GM21825 (cell line): ENCODE measurements at regions not wholly inside any gene's neighbourhood (a gene's known extent, or its start where the extent isn't known, plus 50 kb on each side); places are given as distances from the start of the nearest gene placed in this dataset.
"Not testable (repeated sequence)": the region's sequence is repeated elsewhere in the genome, so short reads cannot be mapped to it uniquely, and the experiment has no call there.

ENCODE experiments used
- ATAC-seq: cut with Tn5 transposase; IDR thresholded peaks from one replicate; pipeline ENCODE4 v1.9.1; 2021; ENCODE audit warnings: mild to moderate bottlenecking, moderate library complexity; ENCODE audit not compliant: unreplicated experiment

DNA sequence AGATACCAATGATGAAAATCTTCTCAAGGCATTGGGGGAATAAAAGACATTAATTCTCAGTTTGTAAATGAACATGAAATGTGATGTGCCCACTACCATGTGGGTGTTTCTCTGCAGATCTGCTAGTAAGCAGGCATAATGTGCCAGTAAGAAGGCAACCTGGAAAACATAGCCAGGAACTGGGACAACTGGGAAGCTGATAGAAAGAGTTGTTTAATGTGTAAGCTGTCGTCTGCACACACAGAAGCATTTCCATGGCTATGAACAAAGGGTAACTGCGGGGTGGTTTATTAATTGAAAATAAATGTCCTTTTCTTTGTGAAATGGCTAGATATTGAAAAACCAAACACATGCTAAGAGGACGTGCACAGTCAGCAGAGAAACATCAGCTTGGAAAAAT lies 52.0 kb downstream of the ZC3H11B start:
- ATAC-seq: no peak

DNA sequence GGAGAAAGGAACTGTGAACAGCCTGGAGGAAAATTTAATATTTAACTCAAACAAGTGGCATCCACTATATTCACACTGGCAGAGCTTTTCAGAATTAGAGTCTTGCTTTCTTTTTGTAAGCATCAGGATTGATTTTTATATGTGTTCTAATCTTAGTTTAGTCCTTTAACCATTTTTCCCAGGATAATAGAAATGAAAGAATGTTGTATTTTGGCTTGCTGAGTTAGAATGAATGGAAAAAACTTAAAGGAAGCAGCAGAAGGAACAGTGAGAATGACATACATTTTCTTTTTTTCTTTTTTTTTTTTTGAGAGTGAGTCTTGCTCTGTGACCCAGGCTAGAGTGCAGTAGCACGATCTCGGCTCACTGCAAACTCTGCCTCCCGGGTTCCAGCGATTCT lies 53.0 kb downstream of the ZC3H11B start:
- ATAC-seq: no peak

DNA sequence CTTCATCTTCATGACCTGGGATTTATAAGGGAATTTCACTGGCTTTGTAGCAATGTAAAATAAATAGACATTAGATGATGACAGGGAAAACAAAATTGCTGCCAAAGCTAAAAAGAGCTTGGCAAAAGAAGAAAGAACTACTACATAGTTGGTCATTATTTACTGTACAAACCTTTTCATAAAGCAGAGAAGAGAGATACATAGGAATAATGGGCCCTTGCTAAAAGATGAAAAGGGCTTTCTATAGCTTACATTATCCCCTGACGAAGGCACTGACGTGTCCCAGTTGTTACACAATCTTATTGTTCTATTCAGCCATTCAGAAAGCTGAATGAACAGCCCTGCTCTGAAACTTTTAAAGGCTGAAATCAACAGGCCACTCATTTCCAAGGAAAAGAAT lies 57.1 kb downstream of the ZC3H11B start:
- no peak for ATAC-seq

DNA sequence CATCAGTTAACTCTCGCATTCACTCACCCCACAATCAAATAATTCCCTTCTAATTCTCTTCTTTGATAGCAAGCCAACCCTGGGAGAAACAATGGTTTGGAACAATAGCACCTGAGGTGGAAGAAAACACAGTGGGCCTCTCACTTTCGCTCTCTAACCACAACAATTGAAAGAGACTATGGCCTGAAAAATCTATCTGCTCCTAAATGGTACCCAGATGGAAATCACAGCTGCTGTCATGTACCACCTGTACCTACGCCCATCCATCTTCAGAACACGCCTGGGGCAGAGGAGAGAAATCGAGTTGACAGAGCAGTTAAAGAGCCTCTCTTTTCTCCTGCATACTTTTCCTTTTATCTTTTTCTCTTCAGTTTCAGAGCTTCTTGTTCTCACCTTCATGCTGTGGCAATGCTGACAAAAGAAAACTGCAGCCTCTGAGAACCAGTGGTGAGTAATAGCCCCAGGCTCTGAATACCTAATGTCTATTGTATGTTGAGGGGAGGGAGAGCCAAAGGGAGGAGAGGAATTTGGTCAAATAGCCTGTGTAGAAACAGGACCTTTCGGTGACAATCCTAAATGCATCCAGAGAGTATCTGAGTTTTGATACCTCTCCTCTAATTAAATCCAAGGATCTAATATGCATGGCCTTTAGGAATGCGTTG lies 57.7 kb downstream of the ZC3H11B start:
- ATAC-seq: no peak

DNA sequence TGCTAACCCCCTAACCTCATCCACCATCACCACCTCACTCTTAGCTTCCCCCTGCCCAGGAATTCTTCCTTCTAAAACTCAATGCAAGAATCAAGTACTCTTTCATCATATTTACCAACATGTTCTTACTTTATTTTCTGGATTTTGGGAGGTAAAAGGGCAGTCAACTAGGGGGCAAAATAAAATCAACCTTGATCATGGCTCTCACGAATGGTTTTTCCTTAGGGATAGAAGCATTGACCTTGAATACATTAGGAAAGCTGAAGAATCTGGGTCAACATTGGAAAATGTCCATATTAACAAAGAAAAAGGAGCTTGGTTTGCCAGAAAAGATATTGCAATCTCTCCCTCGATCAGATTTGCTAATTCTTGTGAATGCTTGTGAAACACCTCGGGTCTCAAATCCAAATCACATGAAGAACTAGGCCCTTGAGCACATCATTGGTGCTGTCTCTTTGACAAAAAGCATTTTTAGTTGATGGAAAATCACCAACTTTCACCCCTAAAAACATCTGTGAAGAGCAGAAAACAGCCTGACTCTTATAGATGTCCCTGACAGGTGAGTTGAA lies 58.9 kb downstream of the ZC3H11B start:
- ATAC-seq: no peak

DNA sequence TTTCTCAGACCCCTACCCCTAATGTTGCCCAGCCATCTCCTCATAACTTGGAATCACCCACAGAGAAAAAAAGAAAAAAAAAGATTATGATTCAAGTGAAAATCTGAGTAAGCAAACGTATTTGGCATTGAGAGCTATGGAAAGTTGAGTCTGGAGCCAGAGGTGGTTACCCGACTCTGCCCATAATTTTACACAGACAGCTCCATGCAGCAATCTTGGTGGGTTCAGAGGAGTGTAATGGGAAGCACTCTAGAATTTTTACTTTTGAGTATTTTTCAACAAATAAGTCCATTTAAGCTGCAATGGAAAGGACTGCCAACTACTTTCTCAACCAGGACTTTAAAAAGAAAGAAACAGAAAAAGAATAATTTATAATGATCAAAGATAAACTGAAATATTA lies 62.7 kb downstream of the ZC3H11B start:
- no peak for ATAC-seq

DNA sequence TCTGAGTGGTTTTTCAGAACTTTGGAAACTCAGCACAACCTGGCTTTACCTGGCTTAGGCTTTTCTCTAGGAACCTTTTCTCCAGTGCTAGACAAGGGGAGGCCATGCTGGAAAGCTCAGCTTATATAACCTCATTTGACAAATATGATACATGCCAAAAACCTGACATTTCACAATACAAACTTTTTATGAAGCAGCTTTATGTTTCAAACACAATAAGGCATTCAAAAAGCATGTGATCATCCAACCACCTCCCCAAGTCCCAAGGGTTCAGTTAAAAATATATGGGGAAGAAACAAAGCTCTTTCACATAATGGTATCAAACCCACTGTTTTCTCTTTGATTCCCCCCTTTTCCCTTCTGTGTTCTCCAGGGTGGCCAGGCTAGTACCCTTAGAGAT lies 63.7 kb downstream of the ZC3H11B start:
- ATAC-seq: no peak

DNA sequence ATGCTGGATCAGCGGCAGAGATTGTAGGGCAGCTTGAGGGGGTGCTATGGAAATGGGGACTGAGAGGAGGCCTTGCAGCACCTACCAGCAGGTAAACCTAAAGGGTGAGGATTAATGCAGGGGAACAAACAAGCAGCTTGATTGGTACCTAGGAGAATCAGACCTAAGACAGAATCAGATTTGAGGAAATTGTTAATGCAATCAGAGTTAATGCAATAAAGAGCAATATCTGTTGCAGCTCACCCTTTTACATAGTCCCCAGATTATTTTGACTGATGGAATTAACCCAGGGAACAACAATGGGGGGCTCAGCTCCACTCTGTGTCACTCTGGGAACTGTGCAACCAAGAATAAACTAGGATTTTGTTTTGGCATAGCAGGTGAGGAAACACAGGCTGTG lies 64.5 kb downstream of the ZC3H11B start:
- ATAC-seq: no peak

DNA sequence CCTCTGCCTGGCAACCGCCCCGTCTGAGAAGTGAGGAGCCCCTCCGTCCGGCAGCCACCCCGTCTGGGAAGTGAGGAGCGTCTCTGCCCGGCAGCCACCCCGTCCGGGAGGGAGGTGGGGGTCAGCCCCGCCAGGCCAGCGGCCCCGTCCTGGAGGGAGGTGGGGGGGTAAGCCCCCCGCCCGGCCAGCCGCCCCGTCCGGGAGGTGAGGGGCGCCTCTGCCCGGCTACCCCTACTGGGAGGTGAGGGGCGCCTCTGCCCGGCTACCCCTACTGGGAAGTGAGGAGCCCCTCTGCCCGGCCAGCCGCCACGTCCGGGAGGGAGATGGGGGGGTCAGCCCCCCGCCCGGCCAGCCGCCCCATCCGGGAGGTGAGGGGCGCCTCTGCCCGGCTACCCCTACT lies 67.1 kb downstream of the ZC3H11B start:
- ATAC-seq: not testable (repeated sequence)

DNA sequence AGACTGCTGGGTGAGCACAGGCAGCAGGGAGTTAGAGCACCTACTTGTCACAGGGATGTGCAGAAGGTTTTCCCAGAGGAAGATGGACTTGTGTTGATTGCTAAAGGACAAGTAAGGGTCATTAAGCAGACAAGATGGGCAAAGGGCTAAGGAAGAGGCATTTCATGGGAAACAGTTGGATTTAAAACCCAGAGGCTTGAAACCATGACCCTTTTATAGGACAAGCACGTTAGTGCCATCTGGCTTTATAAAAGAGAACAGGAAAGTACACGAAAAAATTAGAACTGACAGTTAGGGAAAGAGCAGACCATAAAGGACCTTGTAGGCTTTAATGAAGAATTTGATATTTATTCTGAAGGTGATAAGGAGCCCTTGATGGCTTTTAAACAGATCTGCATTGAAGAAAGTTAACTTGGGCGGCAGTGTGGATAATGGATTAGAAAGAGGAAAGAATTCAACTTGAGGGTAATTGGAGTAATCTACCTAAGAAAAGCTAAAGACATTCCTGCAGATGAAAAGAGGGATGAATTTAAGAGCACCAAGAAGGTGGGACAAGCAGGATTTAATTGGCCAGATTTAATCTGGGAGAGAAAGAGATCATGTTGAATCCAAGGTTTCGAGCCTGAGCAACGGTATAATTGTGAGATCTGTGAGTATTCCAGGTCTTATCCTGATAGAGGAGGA lies 68.6 kb downstream of the ZC3H11B start:
- no peak for ATAC-seq

DNA sequence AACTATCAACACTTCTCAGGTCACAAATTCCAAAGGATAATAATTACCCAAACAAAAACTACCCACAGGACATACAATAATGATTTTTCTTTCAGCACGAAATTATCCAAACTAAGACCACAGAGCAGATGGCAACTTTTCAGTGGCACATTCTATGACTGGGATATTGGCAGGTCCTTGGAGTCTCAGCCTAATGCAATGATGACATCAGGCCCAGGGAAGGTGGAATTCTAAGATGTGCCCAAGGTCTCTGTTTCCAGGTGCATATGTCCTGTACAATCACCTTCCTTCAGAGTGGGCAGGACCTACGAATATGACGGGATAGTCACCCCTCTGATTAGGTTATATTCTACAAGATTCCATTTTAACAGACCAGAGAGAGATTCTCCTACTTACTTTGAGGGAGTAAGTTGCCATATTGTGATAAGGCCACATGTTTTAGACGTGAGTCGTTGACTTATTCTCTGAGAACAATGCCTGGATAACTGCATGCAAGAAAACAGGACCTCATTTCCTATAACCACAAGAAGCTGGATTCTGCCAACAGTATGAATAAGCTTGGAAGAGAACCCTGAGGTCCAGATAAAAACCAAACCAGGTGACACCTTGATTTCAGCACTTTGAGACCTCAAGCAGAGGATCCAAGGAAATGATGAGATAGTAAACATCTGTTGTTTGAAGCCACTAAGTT lies 69.9 kb downstream of the ZC3H11B start:
- no peak for ATAC-seq

DNA sequence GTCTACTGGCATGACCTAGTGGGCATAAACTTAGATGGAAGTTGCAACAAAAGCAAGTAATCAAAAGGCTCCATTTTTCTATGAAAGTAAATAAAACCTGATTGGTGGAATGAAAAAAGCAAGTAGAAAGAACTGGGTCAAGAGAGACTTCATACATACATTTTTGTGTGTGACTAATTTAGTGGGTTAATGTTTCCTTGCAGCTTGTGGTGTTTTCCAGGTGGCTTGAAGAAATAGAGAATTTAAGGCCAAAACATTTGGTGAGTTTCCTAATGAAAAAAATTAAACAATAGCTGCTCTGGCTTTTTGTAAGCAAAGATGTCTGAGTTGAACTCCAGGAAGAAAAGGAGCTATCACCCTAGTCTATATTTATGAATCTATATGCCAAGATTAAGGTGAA lies 71.0 kb downstream of the ZC3H11B start:
- no peak for ATAC-seq

DNA sequence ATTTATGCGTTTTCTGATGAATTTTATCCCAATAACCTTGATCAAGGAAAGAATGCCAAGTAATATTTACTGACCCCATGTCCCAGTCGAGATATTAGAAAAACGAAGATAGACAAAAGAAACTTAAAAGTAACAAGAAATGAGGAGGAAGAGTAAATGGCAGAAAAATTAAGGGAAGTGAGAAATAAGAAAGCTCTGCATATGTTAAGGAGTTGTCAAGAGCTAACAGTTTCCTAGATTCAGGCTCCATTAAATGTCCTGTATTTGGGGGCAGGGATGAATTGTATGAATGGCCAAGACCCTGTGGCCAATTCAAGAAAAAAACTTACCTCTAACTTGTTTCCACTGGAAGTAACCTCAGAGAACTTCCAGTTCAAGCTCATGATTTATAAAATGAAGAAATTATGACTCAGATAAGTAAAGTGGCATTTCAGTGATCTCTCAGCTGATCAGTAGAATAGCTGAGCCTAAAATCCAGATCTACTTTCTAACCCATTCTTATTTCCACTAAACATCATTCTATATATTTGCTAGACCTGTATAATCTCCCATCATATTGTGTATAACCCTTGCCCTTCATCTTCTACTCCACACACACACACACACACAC lies 73.2 kb downstream of the ZC3H11B start:
- ATAC-seq: no peak

DNA sequence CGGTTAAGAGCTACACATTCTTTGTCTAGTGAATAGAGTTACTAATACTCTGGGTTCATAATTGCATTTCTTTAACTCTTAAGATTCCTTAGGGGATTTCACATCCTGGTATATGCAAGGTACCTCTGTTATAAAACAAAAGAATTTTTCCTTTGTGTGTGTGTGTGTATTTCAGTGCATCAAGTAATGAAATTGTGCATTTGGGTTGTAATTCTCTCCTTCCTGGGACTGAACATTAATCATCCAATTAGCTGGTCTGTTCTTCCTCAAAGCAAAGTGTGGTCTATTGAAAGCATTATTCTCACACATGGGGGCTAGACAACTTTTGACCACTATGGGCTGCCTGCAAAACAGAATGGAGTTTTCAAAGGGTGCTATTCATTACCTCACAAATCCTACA lies 74.0 kb downstream of the ZC3H11B start:
- ATAC-seq: no peak

DNA sequence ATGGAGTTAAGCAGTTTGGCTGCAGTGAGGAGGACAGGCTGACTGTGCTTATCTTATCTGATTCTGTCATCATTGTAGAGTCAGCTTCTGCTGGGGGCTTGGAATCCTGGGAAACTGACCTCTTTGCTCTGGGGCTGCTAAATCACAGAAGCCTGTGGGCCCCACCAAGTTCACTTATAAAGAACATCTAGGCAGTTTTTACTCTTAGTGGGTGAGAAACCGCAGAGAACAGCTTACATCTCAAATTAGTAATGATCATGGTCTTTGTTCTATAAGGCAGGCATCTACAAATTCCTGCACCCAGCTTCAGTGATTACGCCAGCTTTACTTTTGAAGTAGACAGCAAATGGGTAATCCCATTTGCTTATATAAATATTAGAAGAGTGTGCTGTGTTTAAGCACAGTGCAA lies 75.7 kb downstream of the ZC3H11B start:
- ATAC-seq: no peak

DNA sequence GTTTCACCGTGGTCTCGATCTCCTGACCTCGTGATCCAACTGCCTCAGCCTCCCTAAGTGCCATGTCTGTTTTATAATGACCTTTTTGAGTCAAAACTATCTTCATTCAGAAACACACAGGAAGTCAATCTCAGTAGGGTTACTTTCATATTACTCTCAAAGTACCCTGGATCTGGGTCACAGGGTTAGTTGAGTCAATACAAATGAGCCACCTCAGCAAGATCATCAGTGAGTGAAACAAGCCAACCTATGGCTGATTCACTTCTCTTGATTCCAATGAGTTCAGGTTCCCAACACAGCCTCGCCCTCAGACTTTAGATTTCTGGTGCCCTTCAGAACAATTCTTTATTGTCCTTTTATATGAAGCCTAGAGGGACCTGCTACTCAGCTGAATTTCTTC lies 76.9 kb downstream of the ZC3H11B start:
- ATAC-seq: no peak

DNA sequence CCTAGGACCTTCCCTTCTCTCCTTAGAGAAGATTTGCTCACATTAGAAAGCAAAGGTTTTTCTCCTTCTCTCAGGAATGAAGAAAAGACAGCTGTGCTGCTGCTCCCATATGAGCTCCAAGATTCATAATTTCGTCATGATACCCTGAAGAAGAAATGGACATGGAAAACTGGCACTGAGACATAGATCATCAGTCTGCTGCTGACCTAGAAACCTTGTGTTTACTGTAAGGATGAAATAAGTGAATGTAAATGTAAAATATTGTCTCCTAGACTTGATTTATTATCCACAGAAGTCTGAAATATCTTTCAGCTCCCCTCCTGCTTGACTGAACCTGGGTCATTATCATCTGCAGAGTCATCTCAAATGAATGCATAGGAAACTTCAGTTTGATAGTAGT lies 77.9 kb downstream of the ZC3H11B start:
- no peak for ATAC-seq

DNA sequence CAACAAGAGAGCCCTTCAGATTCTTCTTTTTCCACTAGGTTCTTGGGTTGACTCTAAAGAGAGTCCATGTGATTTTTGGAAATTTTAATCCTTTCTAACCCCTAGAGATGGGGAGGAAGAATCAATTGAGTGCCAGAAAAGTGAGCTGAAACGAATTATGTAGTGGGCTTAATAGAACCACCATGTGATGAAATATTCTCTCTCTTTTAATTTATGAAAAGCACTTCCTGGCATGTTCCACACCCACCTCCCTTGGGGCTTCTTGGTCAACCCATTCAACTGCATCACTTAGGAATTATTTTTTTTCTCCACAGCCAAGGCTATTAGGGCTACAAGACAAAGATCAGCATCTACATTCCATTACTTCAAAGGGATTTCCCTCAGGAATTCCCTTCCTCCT lies 79.6 kb downstream of the ZC3H11B start:
- no peak for ATAC-seq

DNA sequence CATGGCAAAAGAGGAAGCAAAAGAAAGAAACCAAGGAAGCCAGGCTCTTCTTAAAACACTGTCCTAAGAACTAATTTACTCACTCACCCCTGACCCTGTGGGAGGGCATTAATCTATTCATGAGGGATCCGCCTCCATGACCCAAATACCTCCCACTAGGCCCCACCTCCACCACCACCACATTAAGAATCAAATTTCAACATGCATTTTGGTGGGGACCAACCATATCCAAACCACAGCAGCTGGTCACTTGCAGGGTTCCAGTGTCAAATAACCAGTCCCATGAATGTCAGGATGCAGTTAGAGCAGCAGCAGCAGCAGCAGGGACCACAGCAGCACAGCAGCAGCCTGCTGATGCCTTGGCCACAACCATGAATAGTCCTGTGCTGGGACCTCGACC lies 83.8 kb downstream of the ZC3H11B start:
- ATAC-seq: no peak

DNA sequence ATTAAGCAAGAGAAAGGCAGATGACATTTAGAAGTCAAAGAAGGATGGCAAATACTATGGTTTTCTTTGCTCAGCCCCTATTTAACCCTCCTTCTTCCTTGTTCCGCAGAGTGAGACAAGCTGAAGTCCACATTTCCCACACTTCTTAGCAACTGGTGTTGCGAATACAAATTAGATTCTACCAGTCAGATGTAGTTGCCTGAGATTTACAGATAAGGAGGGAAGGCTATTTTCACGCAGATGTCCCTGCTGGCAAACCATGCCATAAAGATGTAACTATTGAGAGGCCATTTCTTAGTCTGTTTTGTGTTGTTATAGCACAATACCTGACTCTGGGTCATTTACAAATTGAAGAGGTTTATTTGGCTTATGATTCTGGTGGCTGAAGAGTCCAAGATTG lies 84.3 kb downstream of the ZC3H11B start:
- no peak for ATAC-seq

DNA sequence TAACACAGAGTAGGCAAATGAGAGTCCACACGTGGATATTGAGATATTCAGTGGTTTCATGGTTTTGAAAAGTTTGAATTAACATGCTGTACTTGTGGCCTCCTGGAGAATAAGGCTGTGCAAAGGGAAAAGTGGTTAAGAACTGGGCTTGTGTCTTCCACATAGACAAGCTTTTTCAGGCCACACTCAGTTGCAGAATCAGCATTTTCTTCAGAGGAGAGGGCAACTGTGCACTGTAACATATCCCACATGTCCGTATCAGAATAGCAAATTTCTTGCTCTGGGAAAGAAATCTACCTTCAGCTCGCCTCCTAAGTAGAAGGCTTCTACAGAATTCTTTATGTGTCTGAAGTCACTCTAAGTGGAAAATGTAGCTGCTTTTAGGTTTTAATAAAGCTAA lies 84.9 kb downstream of the ZC3H11B start:
- no peak for ATAC-seq

DNA sequence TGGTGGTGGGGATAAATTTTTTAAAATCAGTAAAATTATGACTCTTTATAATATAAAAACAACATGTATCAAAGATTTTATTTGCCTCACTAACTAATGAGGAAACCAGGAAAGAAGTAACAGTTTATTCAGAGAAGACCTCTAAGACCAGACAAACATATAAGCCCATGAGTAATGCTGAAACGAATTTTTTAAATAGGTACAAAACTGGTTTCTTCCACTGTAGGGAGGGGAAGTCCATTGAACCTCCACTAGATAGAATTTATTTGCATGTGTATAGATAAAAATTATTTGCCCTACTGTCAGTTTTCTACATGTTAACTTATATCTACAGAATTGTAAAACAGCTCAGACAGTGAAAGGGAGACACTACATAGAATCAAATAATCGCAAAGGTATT lies 86.8 kb downstream of the ZC3H11B start:
- ATAC-seq: no peak
